ENCODE measurements at regions not wholly inside any gene's neighbourhood (a gene's known extent, or its start where the extent isn't known, plus 50 kb on each side); places are given as distances from the start of the nearest gene placed in this dataset.

DNA sequence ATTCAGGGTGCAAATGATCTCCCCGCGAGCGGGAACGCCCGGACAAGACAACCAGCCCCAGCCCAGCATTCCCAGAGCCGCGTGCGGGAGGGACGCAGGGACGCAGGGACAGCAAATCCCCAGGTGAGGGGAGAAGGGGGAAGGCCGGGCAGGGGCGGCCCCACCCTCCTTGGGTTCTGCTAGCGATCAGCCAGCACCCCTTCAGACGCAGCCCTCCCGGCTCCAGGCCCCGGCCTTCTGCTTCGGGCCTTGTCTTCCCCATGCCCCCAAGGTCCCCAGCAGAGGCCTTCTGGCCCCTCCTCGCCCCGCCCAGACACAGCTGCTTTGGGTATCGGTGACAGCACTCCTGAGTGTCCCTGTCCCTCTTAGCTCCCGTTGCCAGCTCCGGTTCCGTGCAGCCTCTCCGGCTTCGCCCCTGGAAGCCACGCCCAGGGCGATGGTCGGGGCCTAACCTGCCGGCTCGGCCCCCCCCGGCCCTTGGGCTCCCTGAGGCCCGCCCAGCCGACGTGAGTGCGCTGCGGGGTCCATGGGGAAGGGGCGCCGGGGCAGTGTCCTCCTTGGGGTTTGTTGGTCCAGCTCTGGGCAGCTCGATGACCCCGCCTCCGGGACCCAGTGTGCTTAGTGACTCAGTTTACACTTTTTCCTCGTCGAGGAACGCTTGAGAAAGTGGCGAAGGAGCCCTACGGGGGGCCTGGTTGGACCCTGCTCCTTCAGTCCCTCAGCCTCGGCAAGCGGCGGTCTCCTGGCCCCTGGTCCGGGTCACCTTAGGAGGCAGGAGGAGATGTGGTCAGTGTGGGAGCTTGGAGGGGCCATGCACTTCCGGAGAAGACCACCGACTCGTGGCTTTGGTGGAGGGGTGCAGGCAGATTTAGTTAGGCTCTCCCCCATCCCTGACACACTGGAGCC, 50.5 kb upstream of the AMZ2 start:
- peaks cover 0 to 2% of the 10 kb centered on the region in 2 experiments; a peak in 1 of 4 replicates for H3K9me3 ChIP-seq (ENCODE audit: insufficient read depth in 2 of 2, low read depth in 1 of 2, low read length in 1 of 2)
- no peak overlapping the region for H3K9ac ChIP-seq (replicated peaks in 1 of 4; ENCODE audit: extremely low read depth in 1 of 4, low read depth in 3 of 4, low read length in 3 of 4)
- no peaks in the 10 kb centered on the region for H3K79me2 ChIP-seq (ENCODE audit: control insufficient read depth in 1 of 2, insufficient read depth in 2 of 2, low read length in 2 of 2)
- no peak overlapping the region for H3K18ac ChIP-seq (ENCODE audit: extremely low read depth, low read length)
- H3K36me3 ChIP-seq (ENCODE audit: control insufficient read depth in 2 of 4, insufficient read depth in 4 of 4, low read length in 3 of 4): peaks cover 0 to 7% (median 0%) of the 10 kb centered on the region in 4 experiments; a peak in 1 of 8 replicates
- H3K79me1 ChIP-seq (ENCODE audit: low read depth, low read length): no peaks in the 10 kb centered on the region
- POLR2A ChIA-PET (ENCODE audit: partially characterized antibody): interaction anchor here (1.2 to 2.5 kb wide), 5 partner anchors 8 to 150 kb away, joined by 3 to 10 read pairs (median 3); no protein-coding TSS in a partner anchor
- H4K91ac ChIP-seq (replicated peaks; ENCODE audit: insufficient read length, low read length): no peak overlapping the region
- H3K23me2 ChIP-seq (ENCODE audit: low read depth, low read length): peaks cover 8% of the 10 kb centered on the region; the same call in 1 of the 2 replicates
- H4K5ac ChIP-seq (ENCODE audit: insufficient read length, low read depth, low read length): no peak overlapping the region
- peak overlapping the region; percentile 75 to 93 for H3K4me2 ChIP-seq (ENCODE audit: insufficient read depth in 1 of 2, low read depth in 2 of 2, low read length in 2 of 2)
- no peak overlapping the region for H2BK12ac ChIP-seq (ENCODE audit: low read depth, low read length)
- peaks cover 3 to 15% of the 10 kb centered on the region in 2 experiments for H4K20me1 ChIP-seq (replicated peaks in 1 of 2; ENCODE audit: control insufficient read depth in 1 of 2, insufficient read depth in 2 of 2, low read length in 2 of 2)
- no peak overlapping the region for H2AK5ac ChIP-seq (ENCODE audit: low read depth, low read length)
- H3K14ac ChIP-seq (ENCODE audit: insufficient read length): no peak overlapping the region
- no peak overlapping the region for H2BK5ac ChIP-seq (ENCODE audit: low read depth, low read length)
- H3K56ac ChIP-seq (replicated peaks; ENCODE audit: insufficient read length, low read depth, low read length): no peak overlapping the region
- peaks cover 53 to 80% (median 67%) of the 10 kb centered on the region in 4 experiments for H3K27me3 ChIP-seq (replicated peaks in 1 of 4; ENCODE audit: control insufficient read depth in 3 of 4, extremely low read depth in 1 of 4, insufficient read depth in 3 of 4, low read length in 3 of 4)
- 3% methylated on average over 29 of the region's 53 CpGs; no CpG with 5 or more reads in 1 of the 2 experiments for WGBS, 2 experiments (ENCODE audit: extremely low coverage in 1 of 2, insufficient coverage in 1 of 2, insufficient read length in 1 of 2, insufficient replicate concordance in 2 of 2, low coverage in 1 of 2, low lambda C conversion rate in 2 of 2, missing lambda C conversion rate in 1 of 2)
- H3K4me3 ChIP-seq (ENCODE audit: extremely low read depth in 1 of 4, insufficient read depth in 2 of 4, low read depth in 3 of 4, low read length in 4 of 4): peak overlapping the region; percentile 25 to 61 (median 42)
- H2BK120ac ChIP-seq (replicated peaks; ENCODE audit: low read depth, low read length): no peak overlapping the region
- H4K8ac ChIP-seq (ENCODE audit: extremely low read depth, insufficient read depth, low read length): no peak overlapping the region
- no peak overlapping the region for H2BK15ac ChIP-seq (ENCODE audit: low read length)
- peak in 1 of 2 experiments; percentile 75 for DNase-seq (ENCODE audit: low read depth in 1 of 2, low spot score in 2 of 2)
- no peak overlapping the region for H3K27ac ChIP-seq (ENCODE audit: low read depth, low read length)
- CTCF ChIA-PET (ENCODE audit: partially characterized antibody): interaction anchor here (0.8 to 1.6 kb wide), 5 partner anchors 11 to 202 kb away, joined by 3 to 12 read pairs (median 4); no protein-coding TSS in a partner anchor
- peaks cover 8 to 28% (median 15%) of the 10 kb centered on the region in 4 experiments for H3K4me1 ChIP-seq (replicated peaks in 1 of 4; ENCODE audit: control insufficient read depth in 3 of 4, insufficient read depth in 4 of 4, low read length in 3 of 4)
- FAIRE-seq: no peak
- H3K4ac ChIP-seq (replicated peaks; ENCODE audit: insufficient read length, low read depth, low read length): no peak overlapping the region
- no peak overlapping the region for H2BK20ac ChIP-seq (ENCODE audit: low read length)
- no peak overlapping the region for H2AFZ ChIP-seq (ENCODE audit: low read length)
- H3K23ac ChIP-seq (ENCODE audit: insufficient read length): no peak overlapping the region
- TF ChIP-seq, protein P1, sequence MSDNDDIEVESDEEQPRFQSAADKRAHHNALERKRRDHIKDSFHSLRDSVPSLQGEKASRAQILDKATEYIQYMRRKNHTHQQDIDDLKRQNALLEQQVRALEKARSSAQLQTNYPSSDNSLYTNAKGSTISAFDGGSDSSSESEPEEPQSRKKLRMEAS (IDR thresholded peaks at IDR 0.05): peak; percentile 33; the same call in 1 of the 2 replicates
- TF ChIP-seq SUZ12 (IDR thresholded peaks at IDR 0.05; ENCODE audit: low read length): peak; percentile 23; the same call in 1 of the 2 replicates
- TF ChIP-seq ZNF274 (IDR thresholded peaks at IDR 0.05; ENCODE audit: borderline replicate concordance, extremely low read depth, low read length): no peak
- TF ChIP-seq RFX5 (IDR thresholded peaks at IDR 0.05; ENCODE audit: borderline replicate concordance, low read depth, low read length): no peak
- peak; percentile 34 for TF ChIP-seq KDM4A (IDR thresholded peaks at IDR 0.05; ENCODE audit: low read depth, low read length, severe bottlenecking)
- no peak for TF ChIP-seq HDAC6 (IDR thresholded peaks at IDR 0.05; ENCODE audit: low read depth, low read length)
- no peak for TF ChIP-seq RNF2 (IDR thresholded peaks at IDR 0.05; ENCODE audit: borderline replicate concordance, low read depth, low read length, missing control alignments, poor library complexity, severe bottlenecking)
- TF ChIP-seq NRF1 (IDR thresholded peaks at IDR 0.05; ENCODE audit: low read depth, low read length): no peak
- peak; percentile 42 for TF ChIP-seq EZH2 (IDR thresholded peaks at IDR 0.05; ENCODE audit: low read depth, low read length, severe bottlenecking)
- no peak for TF ChIP-seq KDM5A (IDR thresholded peaks at IDR 0.05; ENCODE audit: low read length)

All from H1 (cell line).